HG02610 (cell line): ENCODE measurements at regions not wholly inside any gene's neighbourhood (a gene's known extent, or its start where the extent isn't known, plus 50 kb on each side); places are given as distances from the start of the nearest gene placed in this dataset.
"Not testable (repeated sequence)": the region's sequence is repeated elsewhere in the genome, so short reads cannot be mapped to it uniquely, and the experiment has no call there.

Experiments used
- ATAC-seq: cut with Tn5 transposase; IDR thresholded peaks from one replicate; pipeline ENCODE4 v1.9.1; 2021; ENCODE audit warnings: mild to moderate bottlenecking, moderate library complexity; ENCODE audit not compliant: unreplicated experiment

- no peak for ATAC-seq
These were observed 50.4 kb downstream of the HAPSTR1 start for GRCh38 chr16:9141813-9142212.

GRCh38 chr16:9144106-9144505, 52.7 kb downstream of the HAPSTR1 start:
- ATAC-seq = no peak

- no peak for ATAC-seq
These were observed 57.1 kb downstream of the HAPSTR1 start for GRCh38 chr16:9148374-9149015.

- no peak for ATAC-seq
These were observed 59.6 kb downstream of the HAPSTR1 start for GRCh38 chr16:9151074-9151473.

- no peak for ATAC-seq
These were observed 60.2 kb downstream of the HAPSTR1 start for GRCh38 chr16:9151597-9151996.

GRCh38 chr16:9152649-9153501, 61.4 kb downstream of the HAPSTR1 start:
- ATAC-seq = no peak

- ATAC-seq = no peak
These were observed 62.0 kb downstream of the HAPSTR1 start for GRCh38 chr16:9153502-9153864.

GRCh38 chr16:9154567-9155410, 63.3 kb downstream of the HAPSTR1 start:
- ATAC-seq = no peak

- no peak for ATAC-seq
These were observed 64.4 kb downstream of the HAPSTR1 start for GRCh38 chr16:9155871-9156270.

GRCh38 chr16:9159839-9160550, 68.6 kb downstream of the HAPSTR1 start:
- peak; percentile 59 for ATAC-seq

- ATAC-seq = no peak
These were observed 69.1 kb downstream of the HAPSTR1 start for GRCh38 chr16:9160551-9160911.

GRCh38 chr16:9165681-9166080, 74.2 kb downstream of the HAPSTR1 start:
- no peak for ATAC-seq

- not testable (repeated sequence) for ATAC-seq
These were observed 75.0 kb downstream of the HAPSTR1 start for GRCh38 chr16:9166326-9166993.

GRCh38 chr16:9169094-9169493, 77.7 kb downstream of the HAPSTR1 start:
- ATAC-seq = no peak

- ATAC-seq = no peak
These were observed 79.0 kb downstream of the HAPSTR1 start for GRCh38 chr16:9170470-9170869.

GRCh38 chr16:9176547-9177418, 85.3 kb downstream of the HAPSTR1 start:
- no peak for ATAC-seq

GRCh38 chr16:9177861-9178260, 86.4 kb downstream of the HAPSTR1 start:
- ATAC-seq = no peak

- ATAC-seq = no peak
These were observed 92.4 kb downstream of the HAPSTR1 start for GRCh38 chr16:9183682-9184353.

GRCh38 chr16:9184354-9184690, 92.9 kb downstream of the HAPSTR1 start:
- ATAC-seq = no peak
